Mesothelial cell of epicardium (in vitro differentiated cells): ENCODE measurements at regions not wholly inside any gene's neighbourhood (a gene's known extent, or its start where the extent isn't known, plus 50 kb on each side); places are given as distances from the start of the nearest gene placed in this dataset.
"Not testable (repeated sequence)": the region's sequence is repeated elsewhere in the genome, so short reads cannot be mapped to it uniquely, and the experiment has no call there.

Experiments used
- DNase-seq, 2 experiments: peaks; one replicate each; pipeline ENCODE4 v3.0.0; 2021; ENCODE audit warnings: low spot score in 2 of 2; ENCODE audit not compliant: unreplicated experiment in 2 of 2
- H3K27ac Mint-ChIP-seq: 2 replicates; pipeline ENCODE4 v1.8.0; 2021; ENCODE audit warnings: mixed read lengths
- H3K27me3 Mint-ChIP-seq: 2 replicates; pipeline ENCODE4 v1.8.0; 2021; ENCODE audit warnings: low read depth, mixed read lengths
- H3K36me3 Mint-ChIP-seq: 2 replicates; pipeline ENCODE4 v1.8.0; 2021; ENCODE audit warnings: mixed read lengths
- H3K4me1 Mint-ChIP-seq: 2 replicates; pipeline ENCODE4 v1.8.0; 2021; ENCODE audit warnings: mixed read lengths
- H3K4me3 Mint-ChIP-seq: 2 replicates; pipeline ENCODE4 v1.8.0; 2021; ENCODE audit warnings: mild to moderate bottlenecking, moderate library complexity, mixed read lengths
- H3K9me3 Mint-ChIP-seq: 2 replicates; pipeline ENCODE4 v1.8.0; 2021; ENCODE audit warnings: mixed read lengths
- CTCF ChIP-seq: fragments of 200-600 bp; sonication (generic); IDR thresholded peaks from one replicate; pipeline ENCODE4 v1.5.0; 2021; ENCODE audit warnings: antibody characterized with exemption; ENCODE audit not compliant: unreplicated experiment

DNA sequence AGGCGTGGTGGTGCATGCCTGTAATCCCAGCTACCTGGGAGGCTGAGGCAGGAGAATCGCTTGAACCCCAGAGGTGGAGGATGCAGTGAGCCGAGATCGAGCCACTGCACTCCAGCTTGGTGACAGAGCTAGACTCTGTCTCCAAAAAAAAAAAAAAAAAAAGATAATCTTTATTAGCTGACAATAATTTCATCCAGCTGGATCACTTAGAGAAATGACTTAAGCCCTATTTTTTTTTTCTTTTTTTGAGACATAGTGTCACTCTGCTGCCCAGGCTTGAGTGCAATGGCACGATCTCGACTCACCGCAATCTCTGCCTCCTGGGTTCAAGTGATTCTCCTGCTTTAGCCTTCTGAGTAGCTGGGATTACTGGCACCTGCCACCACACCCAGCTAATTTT is 51.6 kb upstream of the MAP4K4 start:
- H3K4me3 Mint-ChIP-seq, H3K27ac Mint-ChIP-seq, H3K9me3 Mint-ChIP-seq: not testable (repeated sequence)

DNA sequence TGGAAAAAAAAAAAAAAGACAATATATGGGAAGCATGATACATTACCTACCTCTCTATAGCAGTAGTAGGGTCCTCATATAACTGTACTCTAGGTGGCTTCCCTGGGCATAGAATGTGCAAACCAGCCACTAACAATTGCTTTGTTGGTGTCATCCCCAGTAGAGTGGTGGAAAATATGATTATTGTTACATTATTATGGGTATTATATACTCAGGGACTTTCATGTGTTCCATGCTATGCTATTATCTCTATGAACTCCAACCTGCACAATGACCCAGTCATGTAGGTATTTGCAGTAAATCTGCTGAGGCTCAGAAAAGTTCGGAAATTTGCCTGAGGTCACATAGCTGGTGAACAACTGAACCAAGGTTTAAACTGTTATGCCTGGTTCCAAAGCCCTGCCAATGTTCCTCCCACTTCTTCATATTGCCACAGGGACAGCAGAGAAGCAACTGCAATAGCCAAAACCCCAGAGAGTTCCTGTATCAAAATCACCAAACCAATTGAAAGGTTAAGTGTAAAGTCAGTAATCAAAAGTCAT is 52.6 kb upstream of the MAP4K4 start:
- Mint-ChIP-seq H3K36me3 (no peaks in the 10 kb centered on the region), H3K4me3 (no peak overlapping the region), H3K4me1 (no peaks in the 10 kb centered on the region), H3K27ac (no peak overlapping the region), H3K27me3 (no peaks in the 10 kb centered on the region), H3K9me3 (peaks cover 5% of the 10 kb centered on the region)
- TF ChIP-seq CTCF: no peak
- DNase-seq: no peak

More for the DNA sequence above, 51.6 kb upstream of the MAP4K4 start:
- H3K27me3 Mint-ChIP-seq, H3K4me1 Mint-ChIP-seq, DNase-seq, H3K36me3 Mint-ChIP-seq: not testable (repeated sequence)

GRCh38 chr2:101643004-101643524 is 54.4 kb upstream of the MAP4K4 start:
- H3K4me3 Mint-ChIP-seq: no peak overlapping the region
- no peaks in the 10 kb centered on the region for H3K4me1 Mint-ChIP-seq
- TF ChIP-seq CTCF: no peak
- peaks cover 5% of the 10 kb centered on the region for H3K9me3 Mint-ChIP-seq
- no peaks in the 10 kb centered on the region for H3K36me3 Mint-ChIP-seq
- DNase-seq: no peak
- no peaks in the 10 kb centered on the region for H3K27me3 Mint-ChIP-seq
- H3K27ac Mint-ChIP-seq: no peak overlapping the region

DNA sequence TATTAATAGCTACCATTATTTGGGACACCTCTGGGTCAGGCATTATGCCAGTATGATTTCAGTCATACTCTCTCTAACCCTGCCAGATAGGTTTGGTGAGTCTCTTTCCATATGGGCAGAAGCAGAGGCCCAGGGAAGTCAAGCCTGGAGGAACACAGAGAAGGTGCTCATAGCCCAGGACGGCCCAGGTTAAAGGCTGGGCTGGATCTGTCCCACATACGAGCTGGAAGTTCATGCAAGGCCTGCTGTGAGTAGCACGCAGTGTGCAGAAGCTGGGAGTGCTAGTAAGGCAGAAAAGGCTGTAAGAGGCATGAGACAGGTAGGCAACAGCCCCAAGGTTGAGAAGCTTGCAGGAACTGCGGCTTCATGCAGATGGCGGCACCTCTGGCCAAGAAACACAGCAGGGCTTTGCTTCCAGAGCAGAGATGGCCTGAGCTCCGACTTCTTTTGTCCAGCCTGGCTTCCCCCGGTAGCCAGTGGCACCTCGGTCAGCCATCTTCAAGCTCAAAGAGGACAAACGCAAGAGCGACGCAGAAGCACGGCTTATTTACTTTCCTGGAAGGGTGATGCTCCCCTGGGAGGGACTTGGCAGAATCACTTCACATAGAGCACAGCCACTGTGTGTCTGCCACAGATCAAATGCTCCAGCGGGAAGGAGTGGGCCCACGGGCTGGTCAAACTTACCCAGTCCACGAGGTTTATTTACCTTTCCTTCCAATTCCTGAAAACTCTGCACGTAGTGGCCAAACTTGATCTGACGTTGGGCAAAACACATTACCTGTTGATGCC is 58.5 kb upstream of the MAP4K4 start:
- Mint-ChIP-seq H3K36me3 (no peaks in the 10 kb centered on the region), H3K4me1 (no peaks in the 10 kb centered on the region), H3K4me3 (no peak overlapping the region), H3K27ac (no peak overlapping the region), H3K9me3 (peaks cover 5% of the 10 kb centered on the region), H3K27me3 (no peaks in the 10 kb centered on the region)
- no peak for TF ChIP-seq CTCF
- no peak for DNase-seq

- DNase-seq: no peak
- peaks cover 5% of the 10 kb centered on the region for H3K9me3 Mint-ChIP-seq
- no peaks in the 10 kb centered on the region for H3K27me3 Mint-ChIP-seq
- TF ChIP-seq CTCF: no peak
- no peak overlapping the region for H3K4me3 Mint-ChIP-seq
- H3K4me1 Mint-ChIP-seq: no peaks in the 10 kb centered on the region
- no peak overlapping the region for H3K27ac Mint-ChIP-seq
- H3K36me3 Mint-ChIP-seq: no peaks in the 10 kb centered on the region
These were observed 59.3 kb upstream of the MAP4K4 start for GRCh38 chr2:101638181-101638711.
